Breast epithelium (tissue), 4 donors: ENCODE measurements at regions not wholly inside any gene's neighbourhood (a gene's known extent, or its start where the extent isn't known, plus 50 kb on each side); places are given as distances from the start of the nearest gene placed in this dataset.

ENCODE experiments used
- DNase-seq, 2 donors: peaks; one replicate each; pipeline ENCODE4 v3.0.0-alpha.2; 2019; ENCODE audit warnings: low spot score in 2 of 2
- H3K27ac ChIP-seq, 2 donors: fragments of 200-600 bp; sonication (generic) in 1 of 2; one replicate each; pipeline ENCODE4 v1.5.1; 2016 to 2019; ENCODE audit warnings: mild to moderate bottlenecking in 1 of 2
- H3K27me3 ChIP-seq, 2 donors: fragments of 200-600 bp; sonication (generic) in 1 of 2; one replicate each; pipeline versions ENCODE4 v1.5.1 to v1.6.0; 2017 to 2019; ENCODE audit warnings: control low read depth in 1 of 2, mild to moderate bottlenecking in 1 of 2
- H3K36me3 ChIP-seq: fragments of 200-600 bp; one replicate; pipeline ENCODE4 v1.5.1; 2019
- H3K4me1 ChIP-seq, 2 donors: fragments of 200-600 bp; sonication (generic); one replicate each; pipeline ENCODE4 v1.5.1; 2016 to 2019; ENCODE audit warnings: control low read depth in 1 of 2
- H3K4me3 ChIP-seq, 3 donors: fragments of 200-600 bp; sonication (generic); 1 replicate in 2 of 3; 2 replicates in 1 of 3; pipeline ENCODE4 v1.5.1; 2016 to 2019; ENCODE audit warnings: mild to moderate bottlenecking in 3 of 3, moderate library complexity in 2 of 3
- H3K9me3 ChIP-seq, 2 donors: fragments of 200-600 bp; sonication (generic) in 1 of 2; one replicate each; pipeline ENCODE4 v1.5.1; 2016 to 2019; ENCODE audit warnings: control low read depth in 1 of 2
- POLR2A ChIP-seq: fragments of 450-650 bp; IDR thresholded peaks from one replicate; pipeline ENCODE4 v1.6.1; 2016; ENCODE audit warnings: antibody characterized with exemption, mild to moderate bottlenecking, moderate library complexity
- POLR2AphosphoS5 ChIP-seq, 3 donors: sonication (generic); formaldehyde crosslinking; IDR thresholded peaks; one replicate each; pipeline ENCODE4 v1.6.1; 2017; ENCODE audit warnings: antibody characterized with exemption in 3 of 3
- intact Hi-C: fragments of 100-400 bp; cut with DNase I; formaldehyde crosslinking; loops from one replicate; pipeline ENCODE4 v1.15.1; 2023; ENCODE audit warnings: low total_unique reads
- TF ChIP-seq, protein P1 (sequence below), 3 donors: fragments of 450-650 bp; IDR thresholded peaks; one replicate each; pipeline ENCODE4 v1.5.1; 2016 to 2017; ENCODE audit warnings: antibody characterized with exemption in 3 of 3, mild to moderate bottlenecking in 3 of 3, moderate library complexity in 3 of 3

DNA sequence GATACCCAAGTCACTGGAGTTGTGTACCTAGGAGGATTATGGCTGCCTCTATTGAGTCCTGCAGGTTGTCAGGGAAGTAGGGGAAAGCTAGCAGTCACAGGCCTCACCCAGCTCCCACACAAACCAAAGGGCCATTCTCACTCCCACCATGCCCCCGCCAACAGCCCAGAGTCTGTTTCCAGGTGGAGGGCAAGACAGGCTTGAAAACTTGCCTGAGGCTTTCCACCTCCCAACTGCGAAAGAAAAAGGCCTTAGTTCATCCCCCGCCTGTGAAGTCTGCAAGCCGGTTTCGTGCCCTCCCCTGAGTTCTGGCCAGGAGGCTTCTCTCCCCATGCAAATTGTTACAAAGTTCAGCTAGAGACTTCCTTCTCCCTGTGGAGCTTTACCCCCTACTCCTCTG lies 270.3 kb downstream of the TXNL1 start:
- no peaks in the 10 kb centered on the region for H3K27me3 ChIP-seq
- no peaks in the 10 kb centered on the region for H3K4me1 ChIP-seq
- H3K36me3 ChIP-seq = no peaks in the 10 kb centered on the region
- no peak for DNase-seq
- no peak for TF ChIP-seq POLR2AphosphoS5 (IDR thresholded peaks at IDR 0.05)
- TF ChIP-seq POLR2A = no peak
- TF ChIP-seq, protein P1, sequence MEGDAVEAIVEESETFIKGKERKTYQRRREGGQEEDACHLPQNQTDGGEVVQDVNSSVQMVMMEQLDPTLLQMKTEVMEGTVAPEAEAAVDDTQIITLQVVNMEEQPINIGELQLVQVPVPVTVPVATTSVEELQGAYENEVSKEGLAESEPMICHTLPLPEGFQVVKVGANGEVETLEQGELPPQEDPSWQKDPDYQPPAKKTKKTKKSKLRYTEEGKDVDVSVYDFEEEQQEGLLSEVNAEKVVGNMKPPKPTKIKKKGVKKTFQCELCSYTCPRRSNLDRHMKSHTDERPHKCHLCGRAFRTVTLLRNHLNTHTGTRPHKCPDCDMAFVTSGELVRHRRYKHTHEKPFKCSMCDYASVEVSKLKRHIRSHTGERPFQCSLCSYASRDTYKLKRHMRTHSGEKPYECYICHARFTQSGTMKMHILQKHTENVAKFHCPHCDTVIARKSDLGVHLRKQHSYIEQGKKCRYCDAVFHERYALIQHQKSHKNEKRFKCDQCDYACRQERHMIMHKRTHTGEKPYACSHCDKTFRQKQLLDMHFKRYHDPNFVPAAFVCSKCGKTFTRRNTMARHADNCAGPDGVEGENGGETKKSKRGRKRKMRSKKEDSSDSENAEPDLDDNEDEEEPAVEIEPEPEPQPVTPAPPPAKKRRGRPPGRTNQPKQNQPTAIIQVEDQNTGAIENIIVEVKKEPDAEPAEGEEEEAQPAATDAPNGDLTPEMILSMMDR (IDR thresholded peaks at IDR 0.05) = no peak
- no peaks in the 10 kb centered on the region for H3K9me3 ChIP-seq
- intact Hi-C loops = no loop called here
- H3K4me3 ChIP-seq = no peak overlapping the region
- H3K27ac ChIP-seq = no peak overlapping the region

DNA sequence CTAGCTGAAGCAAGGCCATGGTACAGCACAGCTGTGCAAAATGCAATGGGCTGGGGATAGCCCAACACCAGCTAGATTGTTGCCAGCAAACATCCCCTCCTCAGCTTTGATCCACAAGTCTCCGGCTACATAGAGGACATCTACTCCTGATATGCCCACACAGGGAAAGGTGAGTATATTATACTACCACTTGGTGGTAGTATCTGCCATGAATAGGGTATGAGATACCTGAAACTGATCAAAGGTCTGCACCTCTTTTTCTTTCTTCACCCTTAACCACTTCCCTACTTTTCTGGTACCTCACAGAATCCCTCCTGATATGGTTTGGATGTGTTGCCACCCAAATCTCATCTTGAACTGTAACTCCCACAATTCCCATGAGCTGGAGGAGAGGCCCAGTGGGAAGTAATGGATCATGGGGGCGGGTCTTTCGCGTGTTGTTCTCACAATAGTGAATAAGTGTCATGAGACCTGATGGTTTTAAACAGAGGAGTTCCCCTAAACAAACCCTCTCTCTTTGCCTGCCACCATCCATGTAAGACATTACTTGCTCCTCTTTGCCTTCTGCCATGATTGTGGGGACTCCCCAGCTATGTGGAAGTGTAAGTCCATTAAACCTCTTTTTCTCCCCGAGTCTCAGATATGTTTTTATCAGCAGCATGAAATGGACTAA lies 279.6 kb downstream of the TXNL1 start:
- TF ChIP-seq POLR2A = no peak
- TF ChIP-seq, protein P1 (IDR thresholded peaks at IDR 0.05) = no peak
- no peak for TF ChIP-seq POLR2AphosphoS5 (IDR thresholded peaks at IDR 0.05)
- no peaks in the 10 kb centered on the region for H3K27me3 ChIP-seq
- no peaks in the 10 kb centered on the region for H3K36me3 ChIP-seq
- no peaks in the 10 kb centered on the region for H3K4me1 ChIP-seq
- H3K27ac ChIP-seq = no peak overlapping the region
- intact Hi-C loops = no loop called here
- peaks cover 5 to 16% of the 10 kb centered on the region in 2 donors for H3K9me3 ChIP-seq
- no peak overlapping the region for H3K4me3 ChIP-seq
- DNase-seq = no peak

DNA sequence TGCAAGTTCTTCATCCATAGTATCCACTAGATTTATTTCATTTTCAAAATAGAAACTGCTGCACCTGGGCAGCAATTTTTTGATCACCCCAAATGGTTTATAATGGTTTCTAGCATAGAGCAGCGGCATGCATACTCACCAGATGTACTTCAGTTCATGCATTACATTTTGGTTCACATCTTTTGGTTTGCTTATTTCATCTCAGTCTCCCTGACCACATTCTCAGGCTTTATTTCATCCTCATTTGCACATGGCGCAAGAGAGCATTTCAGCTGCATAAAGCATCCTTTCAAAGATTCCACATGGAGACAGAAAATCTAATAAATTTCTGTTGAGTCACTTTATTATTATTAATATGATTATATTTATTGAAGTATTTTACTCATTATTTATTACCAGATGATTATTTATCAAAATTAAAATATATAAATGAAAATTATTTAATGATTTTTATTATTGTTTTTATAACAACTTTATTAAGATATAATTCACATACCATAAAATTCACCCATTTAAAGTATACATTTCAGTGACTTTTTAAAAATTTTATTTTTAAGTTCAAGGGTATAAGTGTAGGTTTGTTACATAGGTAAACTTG lies 284.6 kb downstream of the TXNL1 start:
- Histone ChIP-seq H3K27ac (no peak overlapping the region), H3K9me3 (no peaks in the 10 kb centered on the region), H3K27me3 (no peaks in the 10 kb centered on the region), H3K4me1 (no peaks in the 10 kb centered on the region), H3K36me3 (no peaks in the 10 kb centered on the region), H3K4me3 (no peak overlapping the region)
- intact Hi-C loops = no loop called here
- DNase-seq = no peak
- TF ChIP-seq POLR2AphosphoS5 (IDR thresholded peaks at IDR 0.05) (no peak), POLR2A (no peak)
- TF ChIP-seq, protein P1 (IDR thresholded peaks at IDR 0.05) = no peak

DNA sequence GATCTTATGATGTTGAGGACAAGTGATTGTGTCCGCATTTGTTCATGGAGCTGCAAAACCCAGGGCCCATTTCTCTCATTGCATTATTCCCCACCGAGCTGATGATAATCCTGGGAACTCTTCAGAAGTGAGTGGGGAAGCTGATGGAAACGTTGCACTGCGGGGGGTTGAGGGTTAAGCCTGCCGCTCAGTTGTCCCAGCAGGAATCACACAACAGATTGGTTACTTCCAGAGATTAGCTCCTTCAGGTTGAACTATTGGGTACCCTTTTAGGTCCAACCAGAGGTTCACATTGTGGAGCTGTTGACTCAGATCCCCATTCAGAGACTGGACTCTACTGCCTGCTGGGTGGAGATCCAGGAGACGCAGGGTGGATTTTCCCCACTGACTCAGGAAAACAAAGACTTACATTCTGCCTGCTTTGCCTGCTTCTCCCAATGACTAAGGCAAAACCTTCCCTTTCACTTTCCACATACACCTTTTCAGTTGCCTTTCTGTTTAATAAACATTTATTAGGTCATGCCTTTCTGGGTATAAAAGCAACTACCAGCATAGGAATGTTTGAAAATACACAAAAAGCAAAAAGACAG lies 286.4 kb downstream of the TXNL1 start:
- Histone ChIP-seq H3K4me3 (no peak overlapping the region), H3K27ac (no peak overlapping the region), H3K9me3 (no peaks in the 10 kb centered on the region), H3K36me3 (no peaks in the 10 kb centered on the region), H3K4me1 (no peaks in the 10 kb centered on the region), H3K27me3 (no peaks in the 10 kb centered on the region)
- intact Hi-C loops = no loop called here
- TF ChIP-seq POLR2A (no peak), POLR2AphosphoS5 (IDR thresholded peaks at IDR 0.05) (no peak)
- TF ChIP-seq, protein P1 (IDR thresholded peaks at IDR 0.05) = no peak
- DNase-seq = no peak

DNA sequence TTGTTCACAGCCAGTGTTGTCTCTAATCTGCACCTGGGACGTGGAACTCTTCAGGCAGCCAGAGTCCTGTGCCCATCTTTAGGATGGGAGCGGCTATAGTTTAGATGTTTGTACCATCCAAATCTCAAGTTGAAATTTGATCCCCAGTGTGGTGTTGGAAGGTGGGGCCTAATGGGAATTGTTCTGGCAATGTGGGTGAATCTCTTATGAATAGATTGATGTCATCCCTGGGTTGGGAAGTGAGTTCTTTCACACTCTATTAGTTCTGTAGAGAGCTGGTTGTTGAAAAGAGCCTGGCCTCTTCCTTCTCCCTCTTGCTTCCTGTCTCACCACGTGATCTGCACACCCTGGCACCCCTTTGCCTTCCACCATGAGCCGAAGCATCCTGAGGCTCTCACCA lies 300.9 kb downstream of the TXNL1 start:
- TF ChIP-seq, protein P1 (IDR thresholded peaks at IDR 0.05) = no peak
- TF ChIP-seq POLR2A (no peak), POLR2AphosphoS5 (IDR thresholded peaks at IDR 0.05) (no peak)
- Histone ChIP-seq H3K4me1 (no peaks in the 10 kb centered on the region), H3K36me3 (no peaks in the 10 kb centered on the region), H3K27ac (no peak overlapping the region), H3K9me3 (no peaks in the 10 kb centered on the region), H3K27me3 (no peaks in the 10 kb centered on the region), H3K4me3 (no peak overlapping the region)
- DNase-seq = no peak
- intact Hi-C loops = no loop called here
